Prostate gland (tissue), 2 donors: ENCODE measurements at regions not wholly inside any gene's neighbourhood (a gene's known extent, or its start where the extent isn't known, plus 50 kb on each side); places are given as distances from the start of the nearest gene placed in this dataset.

Experiments
- DNase-seq: peaks from one replicate; pipeline ENCODE4 v3.0.0-alpha.2; 2019; ENCODE audit warnings: low spot score
- H3K27ac ChIP-seq, 2 donors: fragments of 200-600 bp; sonication (generic); 2 replicates each; pipeline ENCODE4 v1.5.1; 2017 to 2019
- H3K27me3 ChIP-seq: fragments of 200-600 bp; sonication (generic); replicated peaks from 2 replicates; pipeline ENCODE4 v1.5.1; 2019; ENCODE audit not compliant: insufficient read depth
- H3K36me3 ChIP-seq, 2 donors: fragments of 200-600 bp; sonication (generic); 1 replicate in 1 of 2; 2 replicates in 1 of 2; pipeline versions ENCODE4 v1.5.1 to v1.8.1; 2017 to 2019
- H3K4me1 ChIP-seq: fragments of 200-600 bp; sonication (generic); replicated peaks from 2 replicates; pipeline ENCODE4 v1.5.1; 2019
- H3K4me3 ChIP-seq, 2 donors: fragments of 200-600 bp; sonication (generic); 2 replicates each; pipeline ENCODE4 v1.5.1; 2017 to 2019
- H3K9me3 ChIP-seq: fragments of 200-600 bp; sonication (generic); 2 replicates; pipeline ENCODE4 v1.5.1; 2017
- CTCF ChIP-seq, 4 experiments: fragments of 200-600 bp in 2 of 4; fragments of 450-650 bp in 2 of 4; sonication (generic) in 2 of 4; IDR thresholded peaks; 1 replicate in 3 of 4; 2 replicates in 1 of 4; pipeline ENCODE4 v1.5.1; 2016 to 2019; ENCODE audit warnings: antibody characterized with exemption in 4 of 4, mild to moderate bottlenecking in 2 of 4, moderate library complexity in 2 of 4
- POLR2A ChIP-seq: fragments of 450-650 bp; IDR thresholded peaks from one replicate; pipeline ENCODE4 v1.6.1; 2016; ENCODE audit warnings: antibody characterized with exemption, mild to moderate bottlenecking
- POLR2AphosphoS5 ChIP-seq: sonication (generic); formaldehyde crosslinking; IDR thresholded peaks from one replicate; pipeline ENCODE4 v1.6.1; 2017; ENCODE audit warnings: antibody characterized with exemption
- WGBS: methylation state at CpG from one replicate; pipeline ENCODE4 v1.1.5; 2018; 5-methylcytosine and 5-hydroxymethylcytosine counted together
- intact Hi-C: fragments of 100-400 bp; cut with DNase I; formaldehyde crosslinking; loops from one replicate; pipeline ENCODE4 v1.14.2; 2022

DNA sequence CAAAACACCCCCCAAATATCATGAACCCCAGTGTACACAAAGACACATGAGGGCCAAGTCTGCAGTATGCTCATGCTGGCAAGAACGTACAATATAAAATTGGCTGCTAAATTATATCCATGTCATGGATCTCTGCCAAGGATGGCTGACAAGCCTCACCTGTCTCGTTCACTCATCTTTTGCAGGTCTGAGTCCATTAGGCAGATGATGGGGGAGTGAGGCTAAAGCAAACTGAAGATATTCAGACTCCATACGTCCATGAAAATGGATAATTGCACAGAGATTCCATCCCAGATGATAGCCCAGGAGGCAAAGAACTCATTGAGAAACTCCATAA lies 122.3 kb upstream of the PTPRG start:
- H3K4me3 ChIP-seq = no peak overlapping the region
- no peaks in the 10 kb centered on the region for H3K4me1 ChIP-seq
- intact Hi-C loops = no loop called here
- TF ChIP-seq POLR2A (no peak), POLR2AphosphoS5 (no peak), CTCF (IDR thresholded peaks at IDR 0.05) (no peak)
- no peak for DNase-seq
- H3K27me3 ChIP-seq = no peaks in the 10 kb centered on the region
- no peaks in the 10 kb centered on the region for H3K9me3 ChIP-seq
- no peaks in the 10 kb centered on the region for H3K36me3 ChIP-seq
- no peak overlapping the region for H3K27ac ChIP-seq
- WGBS = 40% methylated on average over 3 of the region's 3 CpGs

- intact Hi-C loops = no loop called here
- no peaks in the 10 kb centered on the region for H3K27me3 ChIP-seq
- H3K36me3 ChIP-seq = no peaks in the 10 kb centered on the region
- 98% methylated on average over 3 of the region's 3 CpGs for WGBS
- DNase-seq = no peak
- no peak overlapping the region for H3K4me3 ChIP-seq
- no peaks in the 10 kb centered on the region for H3K9me3 ChIP-seq
- no peak for TF ChIP-seq POLR2AphosphoS5
- no peak for TF ChIP-seq CTCF (IDR thresholded peaks at IDR 0.05)
- no peak for TF ChIP-seq POLR2A
- H3K27ac ChIP-seq = no peak overlapping the region
- H3K4me1 ChIP-seq = no peaks in the 10 kb centered on the region
Measured at GRCh38 chr3:61442696-61443095, 118.7 kb upstream of the PTPRG start.

DNA sequence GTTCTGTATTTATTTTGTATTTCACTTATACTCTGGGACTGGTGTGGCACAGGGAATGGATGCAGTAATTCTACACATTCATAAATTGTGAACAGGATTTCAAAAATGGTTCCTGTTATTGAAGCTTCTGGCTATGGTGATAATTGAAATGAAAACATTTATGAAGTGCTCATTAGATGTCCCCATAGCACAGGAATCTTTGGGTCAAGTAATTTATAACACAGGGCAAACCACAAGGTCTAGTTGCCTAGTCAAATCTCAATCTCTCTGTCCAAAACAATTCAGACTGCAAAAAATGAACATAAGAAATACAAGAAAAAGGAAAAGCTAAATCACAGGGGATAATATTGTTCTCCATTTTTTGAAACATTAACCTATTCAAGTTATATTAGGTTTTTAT lies 117.5 kb upstream of the PTPRG start:
- no peak for DNase-seq
- H3K4me1 ChIP-seq = no peaks in the 10 kb centered on the region
- H3K27ac ChIP-seq = no peak overlapping the region
- no peaks in the 10 kb centered on the region for H3K27me3 ChIP-seq
- H3K36me3 ChIP-seq = no peaks in the 10 kb centered on the region
- no peaks in the 10 kb centered on the region for H3K9me3 ChIP-seq
- intact Hi-C loops = no loop called here
- no peak for TF ChIP-seq CTCF (IDR thresholded peaks at IDR 0.05)
- TF ChIP-seq POLR2AphosphoS5 = no peak
- no peak overlapping the region for H3K4me3 ChIP-seq

DNA sequence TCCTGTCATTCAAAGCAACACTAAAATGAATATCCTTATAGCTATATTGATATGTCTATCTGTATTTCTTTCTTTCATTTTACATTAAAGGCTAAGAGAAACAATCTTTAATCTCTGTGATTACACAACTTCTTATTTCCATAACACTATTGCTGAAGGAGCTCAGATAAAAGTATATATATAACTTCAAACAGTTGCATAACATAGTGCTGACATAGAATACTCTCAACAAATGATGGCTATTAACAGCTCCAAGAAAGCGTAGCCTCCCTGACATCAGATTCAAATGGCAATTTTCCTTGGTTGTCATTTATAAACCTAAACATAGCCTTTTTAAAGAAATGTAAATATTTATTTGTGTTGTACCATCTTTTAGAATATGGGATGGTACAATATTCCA lies 116.6 kb upstream of the PTPRG start:
- 97% methylated on average over 1 of the region's 1 CpG for WGBS
- Histone ChIP-seq H3K27ac (no peak overlapping the region), H3K27me3 (no peaks in the 10 kb centered on the region), H3K4me3 (no peak overlapping the region), H3K4me1 (no peaks in the 10 kb centered on the region), H3K9me3 (no peaks in the 10 kb centered on the region), H3K36me3 (no peaks in the 10 kb centered on the region)
- no peak for DNase-seq
- no peak for TF ChIP-seq CTCF (IDR thresholded peaks at IDR 0.05)
- TF ChIP-seq POLR2AphosphoS5 = no peak
- TF ChIP-seq POLR2A = no peak
- intact Hi-C loops = no loop called here

- no peak overlapping the region for H3K4me3 ChIP-seq
- WGBS = 73% methylated on average over 7 of the region's 7 CpGs
- H3K4me1 ChIP-seq = no peaks in the 10 kb centered on the region
- no peaks in the 10 kb centered on the region for H3K36me3 ChIP-seq
- no peak for DNase-seq
- no peak overlapping the region for H3K27ac ChIP-seq
- H3K9me3 ChIP-seq = no peaks in the 10 kb centered on the region
- intact Hi-C loops = no loop called here
- no peaks in the 10 kb centered on the region for H3K27me3 ChIP-seq
- TF ChIP-seq POLR2AphosphoS5 = no peak
- TF ChIP-seq POLR2A = no peak
- TF ChIP-seq CTCF (IDR thresholded peaks at IDR 0.05) = no peak
Measured at GRCh38 chr3:61445924-61446323, 115.4 kb upstream of the PTPRG start.
